Body of pancreas (tissue), 4 donors: ENCODE measurements at regions not wholly inside any gene's neighbourhood (a gene's known extent, or its start where the extent isn't known, plus 50 kb on each side); places are given as distances from the start of the nearest gene placed in this dataset.

Experiments used
- ATAC-seq: fragments of 150-250 bp; one replicate; pipeline ENCODE4 v1.9.1; 2016
- DNase-seq, 4 donors: peaks; one replicate each; pipeline ENCODE4 v3.0.0-alpha.2; 2019
- H3K27ac ChIP-seq, 4 donors: fragments of 200-600 bp; sonication (generic); 1 replicate in 3 of 4; 2 replicates in 1 of 4; pipeline versions ENCODE4 v1.5.1 to v1.6.1; 2016 to 2019; ENCODE audit warnings: mild to moderate bottlenecking in 1 of 4, mixed read lengths in 1 of 4, moderate library complexity in 1 of 4
- H3K27me3 ChIP-seq, 2 donors: fragments of 200-600 bp; sonication (generic); one replicate each; pipeline ENCODE4 v1.6.0; 2016; ENCODE audit warnings: mild to moderate bottlenecking in 1 of 2
- H3K36me3 ChIP-seq, 2 donors: fragments of 200-600 bp; sonication (generic); replicated peaks in 1 of 2; 2 replicates each; pipeline ENCODE4 v1.5.1; 2016; ENCODE audit warnings: low read depth in 2 of 2; ENCODE audit not compliant: insufficient read depth in 1 of 2
- H3K4me1 ChIP-seq: fragments of 200-600 bp; sonication (generic); one replicate; pipeline ENCODE4 v1.6.0; 2016
- H3K4me3 ChIP-seq, 2 donors: fragments of 200-600 bp; sonication (generic); 1 replicate in 1 of 2; 2 replicates in 1 of 2; pipeline ENCODE4 v1.5.1; 2016 to 2019
- H3K9me3 ChIP-seq, 3 donors: fragments of 200-600 bp; sonication (generic); 1 replicate in 2 of 3; 2 replicates in 1 of 3; pipeline ENCODE4 v1.5.1; 2016
- POLR2A ChIP-seq, 3 donors: fragments of 450-650 bp; IDR thresholded peaks; one replicate each; pipeline ENCODE4 v1.6.1; 2016; ENCODE audit warnings: antibody characterized with exemption in 3 of 3, mild to moderate bottlenecking in 2 of 3
- WGBS, 2 donors: methylation state at CpG; one replicate each; pipeline ENCODE4 v1.1.5; 2017; 5-methylcytosine and 5-hydroxymethylcytosine counted together
- intact Hi-C: fragments of 100-400 bp; cut with DNase I; formaldehyde crosslinking; loops from one replicate; pipeline ENCODE4 v1.15.1; 2023
- TF ChIP-seq, protein P1 (sequence below), 7 experiments: fragments of 450-650 bp in 4 of 7; fragments of 200-600 bp in 3 of 7; sonication (generic) in 3 of 7; IDR thresholded peaks; one replicate each; pipeline ENCODE4 v1.5.1; 2016 to 2019; ENCODE audit warnings: antibody characterized with exemption in 7 of 7

- H3K27ac ChIP-seq: no peak overlapping the region
- DNase-seq (no peak), ATAC-seq (no peak)
- no peak for TF ChIP-seq POLR2A (IDR thresholded peaks at IDR 0.05)
- TF ChIP-seq, protein P1, sequence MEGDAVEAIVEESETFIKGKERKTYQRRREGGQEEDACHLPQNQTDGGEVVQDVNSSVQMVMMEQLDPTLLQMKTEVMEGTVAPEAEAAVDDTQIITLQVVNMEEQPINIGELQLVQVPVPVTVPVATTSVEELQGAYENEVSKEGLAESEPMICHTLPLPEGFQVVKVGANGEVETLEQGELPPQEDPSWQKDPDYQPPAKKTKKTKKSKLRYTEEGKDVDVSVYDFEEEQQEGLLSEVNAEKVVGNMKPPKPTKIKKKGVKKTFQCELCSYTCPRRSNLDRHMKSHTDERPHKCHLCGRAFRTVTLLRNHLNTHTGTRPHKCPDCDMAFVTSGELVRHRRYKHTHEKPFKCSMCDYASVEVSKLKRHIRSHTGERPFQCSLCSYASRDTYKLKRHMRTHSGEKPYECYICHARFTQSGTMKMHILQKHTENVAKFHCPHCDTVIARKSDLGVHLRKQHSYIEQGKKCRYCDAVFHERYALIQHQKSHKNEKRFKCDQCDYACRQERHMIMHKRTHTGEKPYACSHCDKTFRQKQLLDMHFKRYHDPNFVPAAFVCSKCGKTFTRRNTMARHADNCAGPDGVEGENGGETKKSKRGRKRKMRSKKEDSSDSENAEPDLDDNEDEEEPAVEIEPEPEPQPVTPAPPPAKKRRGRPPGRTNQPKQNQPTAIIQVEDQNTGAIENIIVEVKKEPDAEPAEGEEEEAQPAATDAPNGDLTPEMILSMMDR (IDR thresholded peaks at IDR 0.05): no peak
- WGBS, 2 donors: 56 to 65% methylated on average over 2 of the region's 2 CpGs
- H3K36me3 ChIP-seq: no peaks in the 10 kb centered on the region
- H3K4me3 ChIP-seq: no peak overlapping the region
- H3K9me3 ChIP-seq: no peaks in the 10 kb centered on the region
- intact Hi-C loops: no loop called here
- H3K27me3 ChIP-seq: no peaks in the 10 kb centered on the region
- no peaks in the 10 kb centered on the region for H3K4me1 ChIP-seq
Measured at GRCh38 chr1:104830534-104830933, 1080.8 kb downstream of the AMY1C start.

- intact Hi-C loops: no loop called here
- no peaks in the 10 kb centered on the region for H3K36me3 ChIP-seq
- H3K27me3 ChIP-seq: no peaks in the 10 kb centered on the region
- TF ChIP-seq POLR2A (IDR thresholded peaks at IDR 0.05): no peak
- TF ChIP-seq, protein P1 (IDR thresholded peaks at IDR 0.05): no peak
- H3K9me3 ChIP-seq: no peaks in the 10 kb centered on the region
- WGBS, 2 donors: 47 to 59% methylated on average over 2 of the region's 2 CpGs
- no peak overlapping the region for H3K27ac ChIP-seq
- DNase-seq: no peak
- no peak overlapping the region for H3K4me3 ChIP-seq
- no peak for ATAC-seq
- no peaks in the 10 kb centered on the region for H3K4me1 ChIP-seq
Measured at GRCh38 chr1:104852151-104852550, 1102.5 kb downstream of the AMY1C start.

DNA sequence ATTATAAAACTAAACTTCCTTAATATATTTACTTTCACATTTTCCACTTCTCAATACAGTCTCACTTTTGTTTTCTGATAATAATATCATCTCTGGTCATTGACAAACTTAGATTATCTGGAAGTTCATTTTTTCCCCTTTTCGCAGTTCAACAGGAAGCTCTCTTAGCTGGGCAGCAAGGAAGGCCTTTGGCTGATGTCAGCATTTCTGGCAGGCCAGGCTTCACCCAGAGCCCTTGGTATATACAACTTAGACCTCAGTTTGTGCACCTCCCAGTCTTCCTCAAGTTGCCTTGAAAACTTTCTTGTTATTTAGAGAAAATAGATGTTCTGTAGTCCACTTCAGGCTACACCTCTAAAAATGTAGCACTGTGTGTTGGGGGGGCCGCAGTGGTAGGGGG lies 1103.6 kb downstream of the AMY1C start:
- DNase-seq: no peak
- H3K27me3 ChIP-seq: no peaks in the 10 kb centered on the region
- no peaks in the 10 kb centered on the region for H3K36me3 ChIP-seq
- H3K27ac ChIP-seq: no peak overlapping the region
- WGBS, 2 donors: 85 to 88% methylated on average over 2 of the region's 2 CpGs
- H3K4me1 ChIP-seq: no peaks in the 10 kb centered on the region
- H3K4me3 ChIP-seq: no peak overlapping the region
- intact Hi-C loops: no loop called here
- no peak for ATAC-seq
- TF ChIP-seq, protein P1 (IDR thresholded peaks at IDR 0.05): no peak
- TF ChIP-seq POLR2A (IDR thresholded peaks at IDR 0.05): no peak
- no peaks in the 10 kb centered on the region for H3K9me3 ChIP-seq

GRCh38 chr1:104854529-104854928 lies 1104.8 kb downstream of the AMY1C start:
- WGBS, 2 donors: 47 to 49% methylated on average over 2 of the region's 2 CpGs
- Histone ChIP-seq H3K27ac (no peak overlapping the region), H3K4me3 (no peak overlapping the region), H3K27me3 (no peaks in the 10 kb centered on the region), H3K9me3 (no peaks in the 10 kb centered on the region), H3K4me1 (no peaks in the 10 kb centered on the region), H3K36me3 (no peaks in the 10 kb centered on the region)
- intact Hi-C loops: no loop called here
- DNase-seq (no peak), ATAC-seq (no peak)
- TF ChIP-seq, protein P1 (IDR thresholded peaks at IDR 0.05): no peak
- no peak for TF ChIP-seq POLR2A (IDR thresholded peaks at IDR 0.05)

DNA sequence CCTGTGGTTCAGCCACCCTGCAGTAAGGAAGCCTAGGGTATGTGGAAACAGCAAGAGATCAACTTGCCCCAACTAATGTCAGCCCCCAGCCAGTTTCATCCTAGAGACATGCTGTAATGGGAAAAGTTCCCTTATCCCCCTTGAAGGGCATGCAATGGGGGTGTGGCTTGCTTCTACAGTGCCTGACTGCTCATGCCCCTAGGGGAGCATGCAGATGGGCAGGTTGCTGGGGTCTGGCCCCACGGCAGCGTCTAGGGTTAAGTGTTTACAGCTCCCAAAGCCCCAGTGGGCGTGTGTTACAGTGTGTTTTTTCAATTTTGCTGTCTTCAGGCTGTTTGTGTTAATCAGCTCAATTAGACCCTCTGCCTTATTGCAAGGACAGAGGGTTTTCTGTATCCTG lies 1105.9 kb downstream of the AMY1C start:
- WGBS, 2 donors: 62 to 73% methylated on average over 3 of the region's 3 CpGs
- no peaks in the 10 kb centered on the region for H3K36me3 ChIP-seq
- no peaks in the 10 kb centered on the region for H3K4me1 ChIP-seq
- no peak overlapping the region for H3K4me3 ChIP-seq
- no peak overlapping the region for H3K27ac ChIP-seq
- TF ChIP-seq, protein P1 (IDR thresholded peaks at IDR 0.05): no peak
- TF ChIP-seq POLR2A (IDR thresholded peaks at IDR 0.05): no peak
- no peak for DNase-seq
- intact Hi-C loops: no loop called here
- no peak for ATAC-seq
- no peaks in the 10 kb centered on the region for H3K9me3 ChIP-seq
- no peaks in the 10 kb centered on the region for H3K27me3 ChIP-seq
